Bronchial epithelial cell (primary cell): ENCODE measurements at regions not wholly inside any gene's neighbourhood (a gene's known extent, or its start where the extent isn't known, plus 50 kb on each side); places are given as distances from the start of the nearest gene placed in this dataset.

ENCODE experiments used
- DNase-seq: peaks from one replicate; pipeline ENCODE4 v3.0.0-alpha.2; 2010; ENCODE audit warnings: low read depth
- FAIRE-seq: peaks from 2 replicates; lab custom pipeline; 2011; peaks lifted over from hg19 to GRCh38; lab: Jason Lieb, UNC
- H3K27me3 ChIP-seq: 2 replicates; pipeline ENCODE4 v1.5.1; 2011; ENCODE audit warnings: low read length; ENCODE audit not compliant: control insufficient read depth, insufficient read depth
- H3K36me3 ChIP-seq: 2 replicates; pipeline ENCODE4 v1.5.1; 2011; ENCODE audit warnings: low read length; ENCODE audit not compliant: control insufficient read depth, insufficient read depth
- H3K4me3 ChIP-seq: 2 replicates; pipeline ENCODE4 v1.5.1; 2011; ENCODE audit warnings: mild to moderate bottlenecking, low read depth, low read length, control low read depth
- CTCF ChIP-seq: IDR thresholded peaks from 2 replicates; pipeline ENCODE4 v1.5.1; 2011; ENCODE audit warnings: mild to moderate bottlenecking, moderate library complexity, low read length, control low read depth, inconsistent platforms; ENCODE audit not compliant: insufficient read depth, severe bottlenecking

- FAIRE-seq (no peak), DNase-seq (no peak)
- Histone ChIP-seq H3K36me3 (no peaks in the 10 kb centered on the region), H3K4me3 (no peak overlapping the region), H3K27me3 (no peaks in the 10 kb centered on the region)
- no peak for TF ChIP-seq CTCF
Observed at GRCh38 chr12:47349137-47350061, 269.6 kb upstream of the AMIGO2 start.

GRCh38 chr12:47348206-47348605 lies 268.4 kb upstream of the AMIGO2 start:
- no peak for FAIRE-seq
- no peaks in the 10 kb centered on the region for H3K36me3 ChIP-seq
- H3K27me3 ChIP-seq, result no peaks in the 10 kb centered on the region
- no peak overlapping the region for H3K4me3 ChIP-seq
- no peak for DNase-seq
- TF ChIP-seq CTCF, result no peak

DNA sequence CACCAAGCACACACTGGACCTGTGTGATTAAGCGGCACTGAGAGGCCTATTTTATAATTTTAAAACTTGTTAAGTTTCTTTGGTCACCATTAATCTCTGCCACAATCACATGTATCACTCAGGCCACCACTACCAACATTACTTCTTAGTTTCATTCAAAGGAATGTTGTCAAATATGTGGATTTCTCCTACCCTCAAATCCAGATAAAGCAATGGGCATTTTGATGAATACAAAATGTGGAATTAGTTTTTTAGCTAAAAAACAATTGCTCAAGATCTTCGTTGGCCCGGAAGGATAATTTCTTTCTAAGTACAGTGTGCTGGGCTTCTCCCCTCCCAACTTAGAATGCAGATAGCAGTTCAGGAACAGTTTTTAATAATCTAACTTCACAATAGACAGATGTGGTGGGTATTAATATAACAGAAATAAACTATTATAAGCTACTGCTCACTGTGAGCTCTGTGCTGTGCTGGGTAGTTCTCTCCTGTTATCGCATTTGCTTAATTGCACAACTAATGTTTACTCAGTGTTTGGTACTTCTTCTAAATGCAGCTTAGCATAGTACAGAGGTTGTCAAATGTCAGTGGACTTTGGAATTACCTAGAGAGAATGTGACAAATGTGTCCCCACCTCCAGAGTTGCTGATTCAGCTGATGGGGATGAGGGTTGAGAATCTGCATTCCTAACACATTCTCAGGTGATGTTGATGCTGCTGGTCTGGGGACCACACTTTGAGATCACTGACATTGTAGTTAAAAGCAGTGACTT lies 266.7 kb upstream of the AMIGO2 start:
- TF ChIP-seq CTCF, result no peak
- Histone ChIP-seq H3K27me3 (no peaks in the 10 kb centered on the region), H3K36me3 (no peaks in the 10 kb centered on the region), H3K4me3 (no peak overlapping the region)
- DNase-seq (no peak), FAIRE-seq (no peak)

DNA sequence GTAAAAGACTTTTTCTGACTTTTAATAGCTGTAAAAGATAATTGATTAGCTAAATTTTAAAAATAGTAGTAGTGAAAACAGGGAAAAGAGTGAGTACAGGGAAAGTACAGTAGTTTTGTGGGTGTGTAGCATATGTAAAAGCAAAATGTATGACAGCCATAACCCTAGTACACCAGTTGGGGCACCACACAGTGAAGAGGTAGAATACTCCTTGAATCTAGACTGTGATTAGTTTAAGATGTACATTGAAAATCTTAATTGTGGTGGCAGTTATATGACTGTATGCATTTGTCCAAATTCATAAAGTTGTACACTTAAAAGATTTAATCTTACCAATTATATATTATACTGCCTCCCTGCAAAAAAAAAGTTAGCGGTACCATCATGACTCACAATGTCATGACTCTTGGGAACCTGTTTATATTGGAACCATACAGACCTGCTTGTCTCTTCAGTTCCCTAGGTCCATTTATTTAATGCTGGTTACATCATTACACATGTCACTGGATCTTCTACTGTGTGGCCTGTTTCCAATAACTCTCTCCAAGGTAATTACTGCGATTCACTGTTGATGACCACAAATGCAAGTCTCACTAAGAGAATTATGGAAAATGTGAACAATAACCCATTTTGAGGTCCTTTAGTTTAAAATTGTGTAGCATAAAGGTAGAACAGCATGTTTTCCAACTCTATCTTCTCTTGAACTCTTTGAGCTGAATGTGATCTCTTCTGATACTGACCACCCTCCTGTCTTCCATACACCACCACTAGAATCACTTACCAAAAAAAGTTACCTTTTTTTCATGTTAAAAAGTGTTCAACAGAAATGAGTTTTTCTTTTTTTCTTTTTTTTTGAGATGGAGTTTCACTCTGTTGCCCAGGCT lies 264.2 kb upstream of the AMIGO2 start:
- DNase-seq, result no peak

More for the DNA sequence above, 264.2 kb upstream of the AMIGO2 start:
- no peaks in the 10 kb centered on the region for H3K36me3 ChIP-seq
- H3K27me3 ChIP-seq, result no peaks in the 10 kb centered on the region
- no peak overlapping the region for H3K4me3 ChIP-seq
- no peak for TF ChIP-seq CTCF
- FAIRE-seq, result no peak
